Ovary (tissue), 3 donors: ENCODE measurements at regions not wholly inside any gene's neighbourhood (a gene's known extent, or its start where the extent isn't known, plus 50 kb on each side); places are given as distances from the start of the nearest gene placed in this dataset.

Source experiments
- EP300 ChIP-seq: sonication (generic); formaldehyde crosslinking; IDR thresholded peaks from one replicate; pipeline ENCODE4 v1.6.1; 2017; ENCODE audit warnings: antibody characterized with exemption
- POLR2A ChIP-seq: fragments of 450-650 bp; IDR thresholded peaks from one replicate; pipeline ENCODE4 v1.6.1; 2017; ENCODE audit warnings: antibody characterized with exemption, mild to moderate bottlenecking, moderate library complexity
- TF ChIP-seq, protein P1 (sequence below), 3 donors: fragments of 450-650 bp in 2 of 3; fragments of 200-600 bp in 1 of 3; IDR thresholded peaks; one replicate each; pipeline versions ENCODE4 v1.5.1 to v1.8.0; 2016 to 2022; ENCODE audit warnings: antibody characterized with exemption in 3 of 3, mild to moderate bottlenecking in 1 of 3
- donor health status: DM: no; HTN: no; CAD: no.

DNA sequence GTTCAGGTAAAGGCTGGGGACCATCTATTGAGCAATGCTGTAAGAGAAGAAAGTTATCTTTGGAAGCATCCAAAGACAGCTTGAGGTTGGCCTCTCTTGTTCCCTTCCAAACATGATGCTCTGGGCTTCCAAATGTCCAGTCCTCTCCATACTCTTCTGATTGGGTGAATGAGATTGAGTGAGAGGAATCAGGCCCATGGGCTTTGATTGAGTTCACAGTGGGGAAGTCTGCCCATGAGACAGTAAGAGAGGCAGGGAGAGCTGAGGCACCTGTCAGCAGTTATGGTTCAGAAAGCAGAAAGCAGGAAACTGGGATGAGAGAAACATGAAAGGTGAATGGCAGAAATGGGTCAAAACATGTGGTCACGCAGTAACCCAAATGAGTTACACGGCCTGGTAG lies 1006.9 kb downstream of the VRK1 start:
- TF ChIP-seq, protein P1, sequence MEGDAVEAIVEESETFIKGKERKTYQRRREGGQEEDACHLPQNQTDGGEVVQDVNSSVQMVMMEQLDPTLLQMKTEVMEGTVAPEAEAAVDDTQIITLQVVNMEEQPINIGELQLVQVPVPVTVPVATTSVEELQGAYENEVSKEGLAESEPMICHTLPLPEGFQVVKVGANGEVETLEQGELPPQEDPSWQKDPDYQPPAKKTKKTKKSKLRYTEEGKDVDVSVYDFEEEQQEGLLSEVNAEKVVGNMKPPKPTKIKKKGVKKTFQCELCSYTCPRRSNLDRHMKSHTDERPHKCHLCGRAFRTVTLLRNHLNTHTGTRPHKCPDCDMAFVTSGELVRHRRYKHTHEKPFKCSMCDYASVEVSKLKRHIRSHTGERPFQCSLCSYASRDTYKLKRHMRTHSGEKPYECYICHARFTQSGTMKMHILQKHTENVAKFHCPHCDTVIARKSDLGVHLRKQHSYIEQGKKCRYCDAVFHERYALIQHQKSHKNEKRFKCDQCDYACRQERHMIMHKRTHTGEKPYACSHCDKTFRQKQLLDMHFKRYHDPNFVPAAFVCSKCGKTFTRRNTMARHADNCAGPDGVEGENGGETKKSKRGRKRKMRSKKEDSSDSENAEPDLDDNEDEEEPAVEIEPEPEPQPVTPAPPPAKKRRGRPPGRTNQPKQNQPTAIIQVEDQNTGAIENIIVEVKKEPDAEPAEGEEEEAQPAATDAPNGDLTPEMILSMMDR (IDR thresholded peaks at IDR 0.05), result no peak
- no peak for TF ChIP-seq POLR2A
- no peak for TF ChIP-seq EP300
